ACC112 (cell line): ENCODE measurements at regions not wholly inside any gene's neighbourhood (a gene's known extent, or its start where the extent isn't known, plus 50 kb on each side); places are given as distances from the start of the nearest gene placed in this dataset.

ENCODE experiments used
- H2AFZ ChIP-seq: fragments of 200-600 bp; sonication (generic); one replicate; pipeline ENCODE4 v1.6.0; 2017; ENCODE audit warnings: antibody characterized with exemption, low read length; ENCODE audit not compliant: unreplicated experiment
- H3K27ac ChIP-seq: fragments of 200-600 bp; sonication (generic); 2 replicates; pipeline ENCODE4 v1.5.1; 2014; ENCODE audit warnings: low read depth, mild to moderate bottlenecking, antibody characterized with exemption, low read length, moderate library complexity
- H3K27me3 ChIP-seq: fragments of 200-600 bp; sonication (generic); 2 replicates; pipeline ENCODE4 v1.6.1; 2014; ENCODE audit warnings: mild to moderate bottlenecking, antibody characterized with exemption, low read length, moderate library complexity, mixed read lengths; ENCODE audit not compliant: insufficient read depth
- H3K36me3 ChIP-seq: fragments of 200-600 bp; sonication (generic); 2 replicates; pipeline ENCODE4 v1.6.1; 2016; ENCODE audit warnings: mild to moderate bottlenecking, antibody characterized with exemption, low read length, moderate library complexity, mixed read lengths; ENCODE audit not compliant: insufficient read depth
- H3K4me1 ChIP-seq: fragments of 200-600 bp; sonication (generic); one replicate; pipeline ENCODE4 v1.6.1; 2016; ENCODE audit warnings: low read length, mixed read lengths; ENCODE audit not compliant: insufficient read depth, unreplicated experiment, control insufficient read depth
- H3K4me3 ChIP-seq: fragments of 200-600 bp; sonication (generic); 2 replicates; pipeline ENCODE4 v1.5.1; 2014; ENCODE audit warnings: mild to moderate bottlenecking, low read depth, low read length
- H3K79me2 ChIP-seq: fragments of 200-600 bp; sonication (generic); one replicate; pipeline ENCODE4 v1.6.0; 2016; ENCODE audit warnings: low read length; ENCODE audit not compliant: control insufficient read depth, unreplicated experiment, insufficient read depth

DNA sequence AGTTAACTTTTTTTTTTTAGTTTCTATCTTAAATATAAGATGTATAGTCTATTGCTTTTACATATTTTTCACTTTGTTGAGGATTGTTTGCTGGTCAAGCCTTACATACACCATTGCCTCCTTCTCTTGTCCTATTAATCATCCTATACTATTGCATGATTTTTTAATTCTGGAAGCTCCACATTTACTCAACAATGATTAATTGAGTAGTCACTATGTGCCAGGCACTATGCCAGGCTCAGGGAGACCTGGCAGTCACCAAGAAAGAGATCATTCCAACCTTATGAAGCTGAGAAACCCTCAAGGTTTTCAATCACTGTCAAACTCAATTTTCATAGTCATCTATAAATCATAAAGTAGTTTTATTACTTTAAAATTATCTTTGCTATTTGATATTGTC lies 626.2 kb downstream of the IGSF11 start:
- no peaks in the 10 kb centered on the region for H3K79me2 ChIP-seq
- no peak overlapping the region for H2AFZ ChIP-seq
- H3K4me1 ChIP-seq: no peaks in the 10 kb centered on the region
- H3K27ac ChIP-seq: no peak overlapping the region
- no peak overlapping the region for H3K4me3 ChIP-seq
- H3K27me3 ChIP-seq: no peaks in the 10 kb centered on the region
- no peaks in the 10 kb centered on the region for H3K36me3 ChIP-seq

DNA sequence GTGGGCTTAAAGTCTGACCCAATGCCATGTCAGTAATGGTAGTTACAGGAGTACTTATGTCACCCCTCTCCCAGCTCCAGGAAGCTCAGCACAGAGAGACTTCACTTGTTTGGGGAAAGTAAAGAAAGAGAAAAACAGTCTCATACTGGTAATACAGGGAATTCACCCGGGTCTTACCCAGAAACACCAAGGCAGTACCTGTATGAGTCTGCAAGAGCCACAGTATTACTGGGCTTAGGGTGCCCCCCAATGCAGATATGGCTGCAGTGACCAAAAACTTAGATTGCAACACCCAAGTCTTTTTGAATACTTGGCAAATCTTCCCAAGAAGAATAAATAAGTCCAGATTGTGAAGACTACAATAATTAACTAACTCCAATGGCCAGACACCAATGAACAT lies 622.1 kb downstream of the IGSF11 start:
- H3K36me3 ChIP-seq: no peaks in the 10 kb centered on the region
- H3K27me3 ChIP-seq: no peaks in the 10 kb centered on the region
- H3K4me1 ChIP-seq: no peaks in the 10 kb centered on the region
- H3K79me2 ChIP-seq: no peaks in the 10 kb centered on the region
- no peak overlapping the region for H2AFZ ChIP-seq
- H3K27ac ChIP-seq: no peak overlapping the region
- H3K4me3 ChIP-seq: no peak overlapping the region

DNA sequence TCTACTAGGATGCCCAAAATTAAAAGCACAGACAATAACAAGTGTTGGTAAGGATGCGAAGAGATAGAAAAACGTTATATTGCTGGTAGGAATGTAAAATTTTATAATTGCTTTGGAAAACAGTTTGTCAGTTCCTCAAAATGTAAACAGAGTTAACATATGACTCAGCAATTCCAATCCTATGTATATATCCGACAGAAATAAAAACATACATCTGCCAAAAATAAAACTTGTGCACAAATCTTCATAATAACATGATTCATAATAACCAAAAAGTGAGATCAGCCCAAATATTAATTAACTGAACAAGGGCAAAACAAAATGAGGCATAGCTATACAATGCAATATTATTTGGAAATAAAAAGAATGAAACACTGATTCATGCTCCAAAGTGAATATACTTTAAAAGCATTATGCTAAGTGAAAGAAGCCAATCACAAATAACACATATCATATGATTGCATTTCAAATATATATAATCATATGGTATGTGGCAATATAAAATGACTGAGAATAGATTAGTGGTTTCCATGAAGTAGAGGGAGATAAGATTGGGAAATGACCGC lies 609.3 kb downstream of the IGSF11 start:
- no peaks in the 10 kb centered on the region for H3K27me3 ChIP-seq
- no peak overlapping the region for H3K4me3 ChIP-seq
- no peaks in the 10 kb centered on the region for H3K4me1 ChIP-seq
- H3K79me2 ChIP-seq: no peaks in the 10 kb centered on the region
- no peak overlapping the region for H3K27ac ChIP-seq
- H3K36me3 ChIP-seq: no peaks in the 10 kb centered on the region
- H2AFZ ChIP-seq: no peak overlapping the region

DNA sequence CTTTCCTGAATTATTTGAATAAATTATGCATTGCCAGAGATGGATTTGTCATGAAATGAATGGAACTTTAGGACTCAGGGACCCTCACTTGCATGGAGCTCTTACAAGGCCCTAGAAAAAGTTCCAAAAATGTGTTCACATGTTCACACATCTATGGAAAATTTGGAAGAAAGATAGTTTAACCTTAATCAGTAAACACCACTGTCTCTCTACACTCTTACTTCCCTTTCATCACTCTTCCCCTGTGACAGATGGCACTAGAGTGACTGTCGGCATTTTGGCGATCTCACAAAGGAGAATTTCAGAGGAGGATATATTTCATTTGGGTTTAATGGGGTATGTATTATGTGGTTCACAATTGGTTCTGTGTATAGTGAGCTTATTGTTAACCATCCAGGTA lies 600.8 kb downstream of the IGSF11 start:
- Histone ChIP-seq H3K27ac (no peak overlapping the region), H3K36me3 (no peaks in the 10 kb centered on the region), H3K27me3 (no peaks in the 10 kb centered on the region), H3K79me2 (no peaks in the 10 kb centered on the region), H3K4me3 (no peak overlapping the region), H2AFZ (no peak overlapping the region), H3K4me1 (no peaks in the 10 kb centered on the region)

DNA sequence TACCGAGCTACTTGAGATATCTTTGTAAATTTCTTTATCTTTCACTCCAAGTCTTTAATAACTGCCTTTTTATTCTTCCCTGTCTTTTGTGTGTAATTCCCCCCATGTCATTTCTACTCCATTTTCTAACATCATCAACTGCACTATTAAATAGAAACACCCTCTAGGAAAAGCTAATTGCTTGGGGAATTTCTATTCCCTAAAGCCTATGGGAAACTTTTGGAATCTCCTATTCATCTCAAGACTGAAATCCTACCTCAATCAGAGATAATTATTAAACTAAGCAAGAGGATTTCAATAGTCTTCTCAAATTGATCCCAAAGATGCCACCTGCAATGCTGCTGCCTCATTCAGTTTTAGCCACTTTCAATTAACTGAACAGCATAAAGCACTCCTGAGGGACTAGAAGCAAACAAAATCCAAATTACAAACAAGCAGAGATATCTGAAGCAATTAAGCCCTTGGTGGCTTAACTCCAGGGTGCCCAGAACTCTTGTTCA lies 598.7 kb downstream of the IGSF11 start:
- Histone ChIP-seq H3K79me2 (no peaks in the 10 kb centered on the region), H3K4me3 (no peak overlapping the region), H3K27me3 (no peaks in the 10 kb centered on the region)

DNA sequence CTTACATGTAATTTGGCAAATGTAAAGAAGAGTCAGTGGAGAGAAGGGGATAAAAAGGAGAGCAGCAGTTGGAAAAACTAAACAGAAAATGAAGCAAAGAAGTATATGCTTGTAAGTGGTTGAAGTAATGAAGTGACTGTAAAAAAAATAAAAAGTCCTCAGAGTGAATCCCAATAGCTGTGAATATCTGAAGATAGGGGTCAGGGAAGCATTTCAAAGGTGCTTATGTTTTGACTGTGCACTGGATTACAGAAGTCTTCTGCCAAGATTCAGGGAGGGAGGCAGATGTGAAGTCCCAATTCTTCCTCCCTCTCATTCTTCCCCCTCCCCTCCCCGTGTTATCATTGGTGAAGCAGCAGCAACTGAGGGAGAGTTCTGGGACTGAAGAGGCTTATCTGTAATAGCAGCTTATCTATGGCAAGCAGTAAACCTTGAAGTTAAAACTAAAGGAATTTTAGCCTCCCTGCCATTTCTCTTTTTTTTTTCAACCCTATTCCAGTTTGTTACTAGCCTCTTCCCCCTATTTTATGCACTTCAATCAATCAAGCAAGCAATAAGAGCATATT lies 597.9 kb downstream of the IGSF11 start:
- Histone ChIP-seq H3K4me1 (no peaks in the 10 kb centered on the region), H3K4me3 (no peak overlapping the region), H3K36me3 (no peaks in the 10 kb centered on the region), H2AFZ (no peak overlapping the region), H3K27me3 (no peaks in the 10 kb centered on the region), H3K27ac (no peak overlapping the region), H3K79me2 (no peaks in the 10 kb centered on the region)

More for the DNA sequence above, 598.7 kb downstream of the IGSF11 start:
- Histone ChIP-seq H3K4me1 (no peaks in the 10 kb centered on the region), H2AFZ (no peak overlapping the region), H3K36me3 (no peaks in the 10 kb centered on the region), H3K27ac (no peak overlapping the region)

DNA sequence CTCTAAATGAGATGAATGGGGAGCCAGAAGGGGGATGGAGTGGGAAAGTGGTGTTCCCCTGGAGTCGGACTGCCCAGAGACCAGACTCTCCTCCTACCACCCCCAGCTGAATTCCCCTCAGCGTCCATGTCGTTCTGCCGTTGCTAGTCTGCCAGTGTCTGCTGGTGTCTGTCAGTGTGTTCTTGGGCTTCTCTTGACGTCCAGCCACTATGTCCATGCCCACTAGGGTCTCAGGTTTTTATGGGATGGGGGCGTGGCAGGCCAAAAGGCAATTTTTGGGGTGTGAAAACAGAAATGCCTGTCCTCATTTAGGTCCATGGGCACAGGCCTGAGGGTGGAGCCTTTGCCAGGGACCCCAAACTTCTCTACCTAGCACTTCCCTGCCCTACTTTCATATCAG lies 589.6 kb downstream of the IGSF11 start:
- no peaks in the 10 kb centered on the region for H3K27me3 ChIP-seq

DNA sequence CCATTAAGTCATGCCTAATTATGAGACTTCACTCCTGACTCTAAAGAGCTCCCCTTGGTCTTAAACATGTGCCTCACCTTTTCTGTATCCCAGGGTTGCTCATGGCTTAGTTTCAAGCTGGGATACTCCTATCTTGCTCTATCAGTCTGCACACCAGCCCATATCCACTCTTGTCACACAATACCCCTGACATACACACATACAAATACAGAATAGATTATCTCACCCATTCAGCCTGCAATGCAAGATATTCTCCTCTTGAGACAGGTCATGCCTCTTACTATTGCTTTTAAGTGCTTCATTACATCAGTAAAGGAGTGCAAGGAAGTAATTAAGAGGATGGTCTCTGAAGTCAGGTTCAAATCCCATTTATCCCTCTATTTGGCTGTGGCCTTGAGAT lies 587.3 kb downstream of the IGSF11 start:
- Histone ChIP-seq H3K36me3 (no peaks in the 10 kb centered on the region), H3K4me1 (no peaks in the 10 kb centered on the region), H3K79me2 (no peaks in the 10 kb centered on the region), H3K4me3 (no peak overlapping the region), H3K27me3 (no peaks in the 10 kb centered on the region), H2AFZ (no peak overlapping the region), H3K27ac (no peak overlapping the region)

More for the DNA sequence above, 589.6 kb downstream of the IGSF11 start:
- no peaks in the 10 kb centered on the region for H3K4me1 ChIP-seq
- no peak overlapping the region for H2AFZ ChIP-seq
- no peaks in the 10 kb centered on the region for H3K36me3 ChIP-seq
- H3K27ac ChIP-seq: no peak overlapping the region
- no peak overlapping the region for H3K4me3 ChIP-seq
- no peaks in the 10 kb centered on the region for H3K79me2 ChIP-seq

DNA sequence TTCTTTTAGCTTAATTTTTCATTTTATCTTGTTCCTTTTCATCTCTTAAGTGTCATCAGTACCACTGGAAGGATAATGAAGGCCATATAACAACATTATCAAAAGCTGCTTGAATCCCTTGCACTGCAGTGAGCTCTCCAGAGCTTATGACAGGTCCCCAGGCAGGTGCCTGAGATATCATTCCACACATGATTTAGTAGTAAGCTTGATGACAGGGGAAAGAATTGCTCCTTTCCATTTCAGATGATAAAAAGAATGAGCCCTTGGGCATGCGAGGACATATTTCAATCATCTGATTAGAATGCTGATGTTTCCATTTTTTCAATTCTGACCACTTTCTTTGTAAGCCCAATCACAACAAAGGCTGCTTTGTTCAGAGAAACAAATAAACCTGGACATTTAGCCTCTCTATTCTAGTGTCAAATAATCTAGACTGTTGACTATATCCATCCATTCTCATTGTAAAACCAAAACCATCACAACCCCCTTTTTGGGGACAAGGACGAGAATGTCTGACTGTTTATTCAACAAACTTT lies 567.8 kb downstream of the IGSF11 start:
- no peak overlapping the region for H3K27ac ChIP-seq
- no peaks in the 10 kb centered on the region for H3K4me1 ChIP-seq
- H3K36me3 ChIP-seq: no peaks in the 10 kb centered on the region
- no peak overlapping the region for H2AFZ ChIP-seq
- no peaks in the 10 kb centered on the region for H3K79me2 ChIP-seq
- H3K4me3 ChIP-seq: no peak overlapping the region
- H3K27me3 ChIP-seq: no peaks in the 10 kb centered on the region

DNA sequence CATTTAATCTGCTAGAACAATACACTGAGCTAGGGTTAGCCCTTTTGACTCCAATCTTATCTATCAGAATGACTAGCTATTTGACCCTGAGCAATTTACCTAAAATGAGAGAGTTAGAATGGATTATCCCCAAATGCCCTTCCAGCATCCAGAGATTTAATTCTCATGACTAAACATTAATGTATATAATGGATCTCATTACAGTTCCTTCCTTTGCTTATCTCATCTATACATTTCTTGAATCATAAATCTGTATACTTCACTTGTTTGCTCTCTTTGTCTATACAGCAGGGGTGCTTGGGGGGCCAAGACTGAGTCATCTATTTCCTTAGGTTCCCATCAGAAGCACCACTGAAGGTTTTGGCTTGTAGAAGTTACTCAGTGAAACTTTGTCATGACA lies 565.8 kb downstream of the IGSF11 start:
- no peaks in the 10 kb centered on the region for H3K27me3 ChIP-seq
- no peaks in the 10 kb centered on the region for H3K4me1 ChIP-seq
- no peak overlapping the region for H3K4me3 ChIP-seq
- H3K36me3 ChIP-seq: no peaks in the 10 kb centered on the region
- no peak overlapping the region for H3K27ac ChIP-seq
- no peaks in the 10 kb centered on the region for H3K79me2 ChIP-seq
- H2AFZ ChIP-seq: no peak overlapping the region

DNA sequence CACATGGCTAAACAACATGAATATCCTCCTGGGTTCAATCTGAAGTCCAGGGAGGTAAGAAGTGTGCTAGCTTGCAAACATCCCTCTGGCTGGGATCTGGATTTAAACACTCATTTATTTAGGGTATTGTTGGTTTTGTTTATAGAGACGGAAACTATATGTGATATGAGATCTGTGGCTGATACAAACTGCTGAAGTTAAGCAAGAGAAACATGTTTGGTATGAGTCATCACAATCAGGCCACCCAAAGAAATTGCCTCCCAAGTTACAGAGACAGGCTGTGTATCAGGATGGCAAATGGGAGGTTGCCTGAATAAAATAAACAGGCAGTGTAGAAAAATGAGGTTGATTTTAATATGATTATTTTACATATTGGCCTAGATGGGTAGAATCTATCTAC lies 562.1 kb downstream of the IGSF11 start:
- H3K36me3 ChIP-seq: no peaks in the 10 kb centered on the region
- H3K4me3 ChIP-seq: no peak overlapping the region
- H3K79me2 ChIP-seq: no peaks in the 10 kb centered on the region
- no peaks in the 10 kb centered on the region for H3K27me3 ChIP-seq
- H3K27ac ChIP-seq: no peak overlapping the region
- no peak overlapping the region for H2AFZ ChIP-seq
- no peaks in the 10 kb centered on the region for H3K4me1 ChIP-seq
